BJ (cell line): ENCODE measurements at regions not wholly inside any gene's neighbourhood (a gene's known extent, or its start where the extent isn't known, plus 50 kb on each side); places are given as distances from the start of the nearest gene placed in this dataset.
"Not testable (repeated sequence)": the region's sequence is repeated elsewhere in the genome, so short reads cannot be mapped to it uniquely, and the experiment has no call there.

ENCODE experiments used
- CTCF ChIA-PET: fragments of 350-600 bp; formaldehyde crosslinking; extraction: SDS; loops from one replicate; lab custom pipeline; 2021; ENCODE audit warnings: antibody characterized with exemption, inconsistent platforms; lab: Yijun Ruan, JAX
- POLR2A ChIA-PET: fragments of 300-600 bp; sonication (Branson Sonifier 250); formaldehyde crosslinking; extraction: SDS; loops from one replicate; lab custom pipeline; 2021; ENCODE audit warnings: antibody characterized with exemption; lab: Charles Lee
- DNase-seq: peaks from one replicate; pipeline ENCODE4 v3.0.0-alpha.2; 2011; ENCODE audit warnings: low read depth
- H3K27me3 ChIP-seq: 2 replicates; pipeline ENCODE4 v1.6.0; 2011; ENCODE audit warnings: low read length; ENCODE audit not compliant: control insufficient read depth, insufficient read depth
- H3K36me3 ChIP-seq: 2 replicates; pipeline ENCODE4 v1.5.1; 2011; ENCODE audit warnings: low read length; ENCODE audit not compliant: control insufficient read depth, insufficient read depth
- H3K4me3 ChIP-seq: 2 replicates; pipeline ENCODE4 v1.5.1; 2011; ENCODE audit warnings: low read depth, mild to moderate bottlenecking, control low read depth, low read length
- CTCF ChIP-seq: IDR thresholded peaks from 2 replicates; pipeline ENCODE4 v1.5.1; 2011; ENCODE audit warnings: low read depth, mild to moderate bottlenecking, control low read depth, inconsistent platforms, low read length, moderate library complexity; ENCODE audit not compliant: insufficient read depth

DNA sequence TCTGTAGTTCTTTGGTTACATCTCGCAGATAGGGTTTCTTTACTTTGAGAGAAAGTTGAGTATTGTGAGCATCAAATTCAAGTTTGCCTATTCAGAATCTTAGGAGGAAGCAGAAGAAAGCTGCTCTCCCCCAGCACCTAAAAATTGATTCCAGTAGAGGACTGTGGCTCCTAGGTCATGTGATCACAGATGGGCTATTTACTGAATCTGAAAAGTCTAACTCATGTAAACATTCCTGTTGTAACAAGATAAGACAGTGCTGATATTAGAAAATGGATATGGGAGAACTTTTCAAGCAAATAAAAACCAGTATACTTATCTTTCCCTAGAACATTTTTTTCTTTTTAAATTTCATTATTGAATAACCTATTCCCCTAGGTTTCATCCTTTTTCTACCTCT is 308.4 kb upstream of the SLITRK3 start:
- ChIA-PET CTCF (no interaction called here), POLR2A (no interaction called here)
- no peaks in the 10 kb centered on the region for H3K36me3 ChIP-seq
- no peak overlapping the region for H3K4me3 ChIP-seq
- DNase-seq: no peak
- no peaks in the 10 kb centered on the region for H3K27me3 ChIP-seq
- TF ChIP-seq CTCF: no peak

DNA sequence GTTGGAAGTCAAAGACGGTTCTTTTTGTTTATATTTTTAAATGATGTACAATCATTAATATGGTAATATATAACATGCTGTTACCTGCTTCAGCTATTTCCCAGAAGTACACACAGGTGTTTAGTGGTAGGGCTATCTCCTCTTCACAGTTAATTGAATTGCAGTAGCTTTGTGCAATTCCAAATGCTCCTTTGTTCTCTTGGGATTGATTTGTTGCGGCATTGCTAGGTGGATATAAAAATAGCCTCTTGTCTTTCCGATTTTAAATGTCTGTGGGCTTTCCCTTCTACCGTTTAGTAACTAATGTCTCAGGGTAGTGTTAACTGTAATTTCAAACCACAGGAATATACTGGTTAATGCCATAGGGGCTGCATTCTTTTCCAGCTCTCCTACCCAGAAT is 307.6 kb upstream of the SLITRK3 start:
- ChIA-PET POLR2A (no interaction called here), CTCF (no interaction called here)
- H3K27me3 ChIP-seq: no peaks in the 10 kb centered on the region
- DNase-seq: no peak
- no peak overlapping the region for H3K4me3 ChIP-seq
- no peak for TF ChIP-seq CTCF
- H3K36me3 ChIP-seq: no peaks in the 10 kb centered on the region

DNA sequence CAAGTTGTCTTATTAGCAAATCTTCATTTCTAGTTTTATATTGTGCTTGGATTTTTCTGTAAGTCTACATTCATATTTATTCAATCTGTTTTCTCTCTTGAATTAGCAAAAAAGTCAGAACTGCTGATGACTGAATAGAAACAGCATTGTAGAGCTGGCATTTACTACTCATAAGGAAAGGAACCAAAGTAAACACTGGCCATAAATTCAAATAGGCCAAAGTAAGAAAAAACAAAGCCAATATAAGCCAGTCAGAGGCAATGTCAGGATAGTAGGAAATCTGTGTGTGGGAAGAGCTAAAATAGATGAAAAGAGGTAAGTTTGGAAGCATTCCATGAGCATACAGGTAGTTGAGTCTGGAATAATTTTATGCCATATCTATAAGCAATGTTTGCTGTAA is 307.2 kb upstream of the SLITRK3 start:
- Histone ChIP-seq H3K27me3 (no peaks in the 10 kb centered on the region), H3K36me3 (no peaks in the 10 kb centered on the region), H3K4me3 (no peak overlapping the region)
- ChIA-PET CTCF (no interaction called here), POLR2A (no interaction called here)
- TF ChIP-seq CTCF: no peak
- no peak for DNase-seq

GRCh38 chr3:165502707-165503106 is 306.5 kb upstream of the SLITRK3 start:
- Histone ChIP-seq H3K27me3 (no peaks in the 10 kb centered on the region), H3K4me3 (no peak overlapping the region), H3K36me3 (no peaks in the 10 kb centered on the region)
- ChIA-PET POLR2A (no interaction called here), CTCF (no interaction called here)
- no peak for DNase-seq
- TF ChIP-seq CTCF: no peak

GRCh38 chr3:165498742-165499141 is 302.6 kb upstream of the SLITRK3 start:
- CTCF ChIA-PET, POLR2A ChIA-PET, H3K4me3 ChIP-seq, DNase-seq, H3K27me3 ChIP-seq, H3K36me3 ChIP-seq: not testable (repeated sequence)

DNA sequence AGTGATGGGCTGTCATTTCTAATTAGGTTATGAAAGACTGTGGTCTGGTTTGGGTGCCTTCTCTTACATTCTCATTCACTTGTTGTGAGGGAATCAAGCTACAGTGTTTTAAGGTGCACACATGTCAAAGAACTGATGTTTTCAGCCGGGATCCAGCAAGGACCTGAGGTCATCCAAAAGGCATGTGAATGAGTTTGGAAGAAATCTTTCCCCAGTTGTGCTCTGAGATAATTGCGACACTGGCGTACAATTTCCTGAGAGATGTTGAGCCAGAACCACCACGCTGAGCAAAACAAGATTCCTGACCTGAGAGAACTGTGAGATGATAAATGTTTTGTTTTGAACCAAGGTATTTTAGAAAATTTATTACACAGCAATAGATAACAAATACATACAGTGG is 295.3 kb upstream of the SLITRK3 start:
- no peak for TF ChIP-seq CTCF
- H3K4me3 ChIP-seq: no peak overlapping the region
- DNase-seq: no peak
- no peaks in the 10 kb centered on the region for H3K27me3 ChIP-seq
- ChIA-PET POLR2A (no interaction called here), CTCF (no interaction called here)
- no peaks in the 10 kb centered on the region for H3K36me3 ChIP-seq
